H9 (cell line): ENCODE measurements at regions not wholly inside any gene's neighbourhood (a gene's known extent, or its start where the extent isn't known, plus 50 kb on each side); places are given as distances from the start of the nearest gene placed in this dataset.

Experiments
- DNase-seq: peaks from one replicate; pipeline ENCODE4 v3.0.0-alpha.2; 2017
- H2AFZ ChIP-seq: one replicate; pipeline ENCODE4 v1.6.1; 2013; ENCODE audit warnings: mild to moderate bottlenecking, low read length, control low read depth, moderate library complexity
- H2AK5ac ChIP-seq: 2 replicates; pipeline ENCODE4 v1.6.1; 2013; ENCODE audit warnings: low read length, control low read depth, mixed read lengths; ENCODE audit not compliant: insufficient read length
- H2BK120ac ChIP-seq: one replicate; pipeline ENCODE4 v1.6.1; 2013; ENCODE audit warnings: low read depth, mild to moderate bottlenecking, low read length, control low read depth, inconsistent platforms; ENCODE audit not compliant: poor library complexity, severe bottlenecking
- H2BK12ac ChIP-seq: 2 replicates; pipeline ENCODE4 v1.6.1; 2013; ENCODE audit warnings: low read length, control low read depth, mixed read lengths, low read depth; ENCODE audit not compliant: insufficient read length
- H2BK15ac ChIP-seq: 2 replicates; pipeline ENCODE4 v1.6.1; 2013; ENCODE audit warnings: low read depth, low read length, control low read depth
- H2BK20ac ChIP-seq: one replicate; pipeline ENCODE4 v1.6.1; 2013; ENCODE audit warnings: low read depth, mild to moderate bottlenecking, low read length, control low read depth, inconsistent platforms; ENCODE audit not compliant: poor library complexity, severe bottlenecking
- H2BK5ac ChIP-seq: 2 replicates; pipeline ENCODE4 v1.6.1; 2013; ENCODE audit warnings: low read length, control low read depth, mixed read lengths; ENCODE audit not compliant: insufficient read length
- H3K14ac ChIP-seq: 2 replicates; pipeline ENCODE4 v1.6.1; 2013; ENCODE audit warnings: low read length, control low read depth; ENCODE audit not compliant: insufficient read depth
- H3K18ac ChIP-seq: 2 replicates; pipeline ENCODE4 v1.6.1; 2013; ENCODE audit warnings: low read depth, mild to moderate bottlenecking, mixed read lengths, low read length, control low read depth; ENCODE audit not compliant: insufficient read length
- H3K23ac ChIP-seq: 2 replicates; pipeline ENCODE4 v1.6.1; 2013; ENCODE audit warnings: low read length, control low read depth, mixed read lengths, low read depth; ENCODE audit not compliant: insufficient read length
- H3K23me2 ChIP-seq: 2 replicates; pipeline ENCODE4 v1.6.1; 2013; ENCODE audit warnings: low read depth, mild to moderate bottlenecking, mixed read lengths, low read length, control low read depth; ENCODE audit not compliant: insufficient read length, poor library complexity, severe bottlenecking
- H3K27ac ChIP-seq: 2 replicates; pipeline ENCODE4 v1.5.1; 2013; ENCODE audit warnings: low read length, control low read depth, mixed read lengths, low read depth; ENCODE audit not compliant: insufficient read length
- H3K27me3 ChIP-seq: 2 replicates; pipeline ENCODE4 v1.6.1; 2013; ENCODE audit warnings: low read length, control low read depth, inconsistent platforms; ENCODE audit not compliant: insufficient read depth
- H3K4ac ChIP-seq: 2 replicates; pipeline ENCODE4 v1.6.1; 2013; ENCODE audit warnings: low read depth, mild to moderate bottlenecking, control low read depth, inconsistent platforms, low read length, moderate library complexity
- H3K4me1 ChIP-seq: 2 replicates; pipeline ENCODE4 v1.6.1; 2013; ENCODE audit warnings: low read length, control low read depth, inconsistent platforms; ENCODE audit not compliant: insufficient read depth
- H3K4me2 ChIP-seq: 2 replicates; pipeline ENCODE4 v1.6.1; 2013; ENCODE audit warnings: low read length, control low read depth, mixed read lengths; ENCODE audit not compliant: insufficient read length, insufficient read depth
- H3K56ac ChIP-seq: 2 replicates; pipeline ENCODE4 v1.6.1; 2013; ENCODE audit warnings: low read depth, mild to moderate bottlenecking, mixed read lengths, low read length, control low read depth; ENCODE audit not compliant: insufficient read length
- H3K79me1 ChIP-seq: 2 replicates; pipeline ENCODE4 v1.6.1; 2013; ENCODE audit warnings: low read depth, mild to moderate bottlenecking, moderate library complexity, low read length, control low read depth, inconsistent platforms; ENCODE audit not compliant: insufficient read depth, poor library complexity, severe bottlenecking
- H3K79me2 ChIP-seq: 2 replicates; pipeline ENCODE4 v1.6.1; 2013; ENCODE audit warnings: low read length, control low read depth, inconsistent platforms; ENCODE audit not compliant: insufficient read depth
- H3K9ac ChIP-seq: 2 replicates; pipeline ENCODE4 v1.6.1; 2013; ENCODE audit warnings: low read length, control low read depth, mixed read lengths; ENCODE audit not compliant: insufficient read length; ENCODE audit errors: extremely low read depth
- H3K9me3 ChIP-seq: one replicate; pipeline ENCODE4 v1.6.1; 2013; ENCODE audit warnings: low read depth, low read length, inconsistent platforms; ENCODE audit not compliant: control insufficient read depth
- H3T11ph ChIP-seq: one replicate; pipeline ENCODE4 v1.6.1; 2013; ENCODE audit warnings: mild to moderate bottlenecking, low read length, control low read depth, inconsistent platforms
- H4K20me1 ChIP-seq: one replicate; pipeline ENCODE4 v1.6.1; 2013; ENCODE audit not compliant: control insufficient read depth, insufficient read length, insufficient read depth
- H4K5ac ChIP-seq: 2 replicates; pipeline ENCODE4 v1.6.1; 2013; ENCODE audit warnings: low read depth, mild to moderate bottlenecking, mixed read lengths, low read length, control low read depth; ENCODE audit not compliant: insufficient read length
- H4K8ac ChIP-seq: replicated peaks from 2 replicates; pipeline ENCODE4 v1.6.1; 2013; ENCODE audit warnings: low read length, control low read depth, mixed read lengths, low read depth; ENCODE audit not compliant: insufficient read length
- H4K91ac ChIP-seq: 2 replicates; pipeline ENCODE4 v1.6.1; 2013; ENCODE audit warnings: low read depth, mild to moderate bottlenecking, moderate library complexity, mixed read lengths, low read length, control low read depth; ENCODE audit not compliant: insufficient read length
- H3K27ac Mint-ChIP-seq, 3 experiments: 2 replicates in 2 of 3; 3 replicates in 1 of 3; pipeline ENCODE4 v1.8.0; 2020 to 2021; ENCODE audit warnings: mixed read lengths in 3 of 3, mild to moderate bottlenecking in 1 of 3, moderate library complexity in 1 of 3
- H3K27me3 Mint-ChIP-seq: 2 replicates; pipeline ENCODE4 v1.8.0; 2021; ENCODE audit warnings: low read depth, mild to moderate bottlenecking, moderate library complexity, mixed read lengths
- H3K36me3 Mint-ChIP-seq, 3 experiments: 2 replicates in 2 of 3; 3 replicates in 1 of 3; pipeline ENCODE4 v1.8.0; 2020 to 2021; ENCODE audit warnings: low read depth in 3 of 3, mixed read lengths in 3 of 3; ENCODE audit not compliant: insufficient read depth in 1 of 3
- H3K4me1 Mint-ChIP-seq, 2 experiments: 2 replicates each; pipeline ENCODE4 v1.8.0; 2020; ENCODE audit warnings: mixed read lengths in 2 of 2
- H3K4me3 Mint-ChIP-seq, 2 experiments: 2 replicates in 1 of 2; 3 replicates in 1 of 2; pipeline ENCODE4 v1.8.0; 2020 to 2021; ENCODE audit warnings: mild to moderate bottlenecking in 2 of 2, mixed read lengths in 2 of 2, moderate library complexity in 1 of 2
- H3K9me3 Mint-ChIP-seq, 2 experiments: 2 replicates in 1 of 2; 3 replicates in 1 of 2; pipeline ENCODE4 v1.8.0; 2020; ENCODE audit warnings: mild to moderate bottlenecking in 2 of 2, mixed read lengths in 2 of 2, moderate library complexity in 1 of 2
- WGBS: extraction: QIAGEN DNeasy Blood & Tissue Kit; methylation state at CpG from one replicate; pipeline ENCODE4 v1.1.7; 2013; ENCODE audit warnings: missing lambda C conversion rate, low lambda C conversion rate, mixed read lengths; ENCODE audit not compliant: insufficient read length; ENCODE audit errors: extremely low coverage; 5-methylcytosine and 5-hydroxymethylcytosine counted together
- TF ChIP-seq, protein P1 (sequence below): fragments of 200-600 bp; sonication (generic); conservative IDR thresholded peaks from 3 replicates; pipeline ENCODE4 v1.8.0; 2021; ENCODE audit warnings: antibody characterized with exemption, mild to moderate bottlenecking

- H3T11ph ChIP-seq: no peak overlapping the region
- peaks cover 8 to 46% (median 22%) of the 10 kb centered on the region in 3 experiments; a peak in 6 of 7 replicates for H3K36me3 Mint-ChIP-seq
- H3K4me3 Mint-ChIP-seq: no peak overlapping the region
- WGBS: no CpG with 5 or more reads among the region's 19 CpGs
- no peak overlapping the region for H4K8ac ChIP-seq
- H2BK120ac ChIP-seq: no peak overlapping the region
- no peak overlapping the region for H3K4ac ChIP-seq
- no peaks in the 10 kb centered on the region for H3K9me3 ChIP-seq
- no peak overlapping the region for H3K9ac ChIP-seq
- H3K56ac ChIP-seq: no peak overlapping the region
- no peak overlapping the region for H3K4me2 ChIP-seq
- H3K23ac ChIP-seq: no peak overlapping the region
- no peak overlapping the region for H3K14ac ChIP-seq
- no peak overlapping the region for H4K91ac ChIP-seq
- no peak for DNase-seq
- no peak overlapping the region for H2BK5ac ChIP-seq
- no peaks in the 10 kb centered on the region for H3K79me1 ChIP-seq
- no peaks in the 10 kb centered on the region for H3K4me1 ChIP-seq
- no peaks in the 10 kb centered on the region for H3K27me3 ChIP-seq
- no peak overlapping the region for H3K27ac ChIP-seq
- H2BK20ac ChIP-seq: no peak overlapping the region
- no peaks in the 10 kb centered on the region for H4K20me1 ChIP-seq
- H3K27me3 Mint-ChIP-seq: no peaks in the 10 kb centered on the region
- H3K79me2 ChIP-seq: no peaks in the 10 kb centered on the region
- no peak overlapping the region for H4K5ac ChIP-seq
- H3K9me3 Mint-ChIP-seq: peaks cover 6 to 15% of the 10 kb centered on the region in 2 experiments; a peak in 4 of 5 replicates
- H2BK15ac ChIP-seq: no peak overlapping the region
- H2AK5ac ChIP-seq: no peak overlapping the region
- no peaks in the 10 kb centered on the region for H3K23me2 ChIP-seq
- no peak overlapping the region for H2BK12ac ChIP-seq
- H3K4me1 Mint-ChIP-seq: peaks cover 4 to 13% of the 10 kb centered on the region in 2 experiments
- no peak overlapping the region; a peak in 1 of 7 replicates for H3K27ac Mint-ChIP-seq
- TF ChIP-seq, protein P1, sequence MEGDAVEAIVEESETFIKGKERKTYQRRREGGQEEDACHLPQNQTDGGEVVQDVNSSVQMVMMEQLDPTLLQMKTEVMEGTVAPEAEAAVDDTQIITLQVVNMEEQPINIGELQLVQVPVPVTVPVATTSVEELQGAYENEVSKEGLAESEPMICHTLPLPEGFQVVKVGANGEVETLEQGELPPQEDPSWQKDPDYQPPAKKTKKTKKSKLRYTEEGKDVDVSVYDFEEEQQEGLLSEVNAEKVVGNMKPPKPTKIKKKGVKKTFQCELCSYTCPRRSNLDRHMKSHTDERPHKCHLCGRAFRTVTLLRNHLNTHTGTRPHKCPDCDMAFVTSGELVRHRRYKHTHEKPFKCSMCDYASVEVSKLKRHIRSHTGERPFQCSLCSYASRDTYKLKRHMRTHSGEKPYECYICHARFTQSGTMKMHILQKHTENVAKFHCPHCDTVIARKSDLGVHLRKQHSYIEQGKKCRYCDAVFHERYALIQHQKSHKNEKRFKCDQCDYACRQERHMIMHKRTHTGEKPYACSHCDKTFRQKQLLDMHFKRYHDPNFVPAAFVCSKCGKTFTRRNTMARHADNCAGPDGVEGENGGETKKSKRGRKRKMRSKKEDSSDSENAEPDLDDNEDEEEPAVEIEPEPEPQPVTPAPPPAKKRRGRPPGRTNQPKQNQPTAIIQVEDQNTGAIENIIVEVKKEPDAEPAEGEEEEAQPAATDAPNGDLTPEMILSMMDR: no peak
- no peak overlapping the region for H2AFZ ChIP-seq
- no peak overlapping the region for H3K18ac ChIP-seq
These were observed 471.6 kb upstream of the ADGRL4 start for GRCh38 chr1:79478160-79478559.
